ENCODE measurements at regions not wholly inside any gene's neighbourhood (a gene's known extent, or its start where the extent isn't known, plus 50 kb on each side); places are given as distances from the start of the nearest gene placed in this dataset.
A peak's percentile ranks its signal among the peaks of the same experiment; 100 is the strongest.
"Not testable (repeated sequence)": the region's sequence is repeated elsewhere in the genome, so short reads cannot be mapped to it uniquely, and the experiment has no call there.

DNA sequence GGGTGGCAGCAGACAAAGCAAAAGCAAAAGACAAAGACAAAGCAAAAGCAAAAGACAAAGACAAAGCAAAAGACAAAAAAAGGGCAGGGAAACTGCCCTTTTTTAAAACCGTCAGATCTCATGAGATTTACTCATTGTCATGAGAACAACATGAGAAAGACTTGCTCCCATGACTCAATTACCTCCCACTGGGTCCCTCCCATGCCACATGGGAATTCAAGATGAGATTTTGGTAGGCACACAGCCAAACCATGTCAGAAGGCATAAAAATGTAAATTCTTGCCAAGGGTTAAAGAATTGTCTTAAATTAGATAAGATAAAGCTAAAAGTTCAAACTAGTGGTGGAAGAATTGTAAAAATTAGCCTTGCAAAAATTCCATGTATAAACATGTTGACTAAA is 419.7 kb downstream of the TRAM1L1 start:
- no peak for DNase-seq (ENCODE audit: low spot score)

DNA sequence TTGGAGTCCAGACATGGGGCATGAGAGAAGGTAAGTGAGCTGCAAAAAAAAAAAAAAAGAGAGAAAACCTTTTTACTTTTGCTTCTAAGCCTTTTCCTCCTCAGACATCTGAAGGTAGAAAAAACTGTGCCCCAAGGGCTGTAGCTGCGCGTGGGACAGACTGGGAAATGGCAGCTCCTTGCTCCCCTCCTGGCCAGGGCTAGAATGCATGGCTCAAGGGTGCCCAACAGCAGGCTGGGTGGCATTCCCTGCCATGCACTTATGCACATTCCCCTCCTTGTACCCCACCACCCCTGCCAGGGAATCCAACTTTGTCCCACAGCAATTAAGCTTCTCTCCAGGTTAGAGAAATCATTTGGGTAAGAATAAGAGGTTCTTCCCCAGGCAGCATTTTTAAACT is 421.2 kb downstream of the TRAM1L1 start:
- DNase-seq (ENCODE audit: low spot score), result no peak

DNA sequence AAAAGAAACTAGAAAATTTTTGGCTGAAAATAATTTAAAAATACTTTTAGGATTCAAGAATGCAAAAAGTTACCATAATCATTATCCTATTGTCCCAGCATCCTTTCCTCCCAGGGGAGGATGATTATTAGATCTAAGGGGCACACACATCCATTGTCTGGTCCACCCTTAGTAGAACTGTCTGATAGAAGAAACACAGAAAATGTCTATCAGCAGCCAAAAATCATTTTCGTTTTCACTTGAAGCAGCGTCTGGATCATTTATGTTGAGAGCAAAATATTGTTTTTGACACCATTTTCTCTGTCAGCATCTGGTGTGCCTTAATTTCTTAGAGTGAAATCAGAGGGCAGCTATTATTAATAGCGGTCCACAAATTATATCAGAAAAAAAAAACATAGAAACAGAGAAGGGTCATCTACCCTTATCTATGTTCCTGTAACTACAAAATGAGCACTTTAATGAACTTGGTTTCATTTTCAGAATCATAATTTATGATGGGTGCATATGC is 446.3 kb downstream of the TRAM1L1 start:
- no peak for DNase-seq (ENCODE audit: low spot score)

GRCh38 chr4:116638592-116638991 is 446.8 kb downstream of the TRAM1L1 start:
- no peak for DNase-seq (ENCODE audit: low spot score)

DNA sequence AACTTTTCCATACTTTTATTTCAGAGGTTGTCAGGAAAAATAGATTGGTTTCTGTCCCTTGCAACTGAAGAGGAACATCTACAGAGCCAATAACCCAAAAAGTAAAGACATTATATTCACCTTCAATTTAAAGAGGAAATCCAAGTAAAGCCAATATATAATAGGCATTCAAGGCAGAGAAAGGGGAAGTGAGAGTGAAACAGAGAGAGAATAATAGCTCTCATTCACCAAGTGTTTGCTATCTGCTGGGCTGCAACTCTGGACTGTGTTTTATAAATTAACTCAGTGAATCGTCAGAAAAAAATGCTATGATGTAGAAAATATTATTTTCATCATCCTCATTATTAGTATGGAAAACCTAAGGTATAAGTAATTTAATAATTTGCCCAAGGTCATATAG is 448.5 kb downstream of the TRAM1L1 start:
- DNase-seq (ENCODE audit: low spot score), result peak; percentile 23

DNA sequence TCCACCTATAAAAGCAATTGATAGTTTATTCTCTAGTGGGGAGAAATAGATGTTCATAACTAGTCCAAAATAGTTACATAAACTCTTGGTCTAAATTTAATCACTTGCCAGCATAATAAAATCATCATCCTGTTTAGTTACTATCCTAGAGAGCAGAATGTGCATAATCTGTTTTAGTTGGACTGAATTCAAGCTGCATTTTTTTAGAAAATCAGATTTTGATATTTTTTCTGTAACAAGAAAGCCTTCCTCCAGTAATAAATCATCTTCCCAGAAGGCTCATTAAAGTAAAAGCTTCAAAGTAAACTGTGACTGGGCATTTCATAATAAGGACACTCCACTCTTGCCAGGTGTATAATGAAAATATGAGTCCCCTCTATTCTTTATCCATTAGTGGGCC is 453.1 kb downstream of the TRAM1L1 start:
- DNase-seq (ENCODE audit: low spot score), result no peak

DNA sequence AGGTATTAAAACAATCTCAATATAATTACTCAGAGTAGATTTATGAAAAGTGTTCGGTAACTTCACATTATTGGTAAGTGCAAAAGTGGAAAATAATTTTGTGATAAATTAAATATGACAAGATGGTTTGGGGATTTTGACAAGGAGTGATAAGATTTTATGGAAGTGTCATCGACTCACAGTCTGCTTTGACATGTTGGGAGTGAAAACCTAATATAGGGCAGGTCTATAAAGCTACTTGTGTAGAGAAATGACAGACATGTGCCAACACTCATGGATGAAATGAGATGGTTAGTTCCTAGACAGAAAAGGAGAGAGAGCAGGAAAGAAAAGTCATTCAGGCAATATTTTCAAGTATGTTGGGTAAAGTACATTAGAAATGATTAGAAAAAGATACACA is 456.8 kb downstream of the TRAM1L1 start:
- no peak for DNase-seq (ENCODE audit: low spot score)

- no peak for DNase-seq (ENCODE audit: low spot score)
Observed at GRCh38 chr4:116627545-116627944, 457.8 kb downstream of the TRAM1L1 start.

DNA sequence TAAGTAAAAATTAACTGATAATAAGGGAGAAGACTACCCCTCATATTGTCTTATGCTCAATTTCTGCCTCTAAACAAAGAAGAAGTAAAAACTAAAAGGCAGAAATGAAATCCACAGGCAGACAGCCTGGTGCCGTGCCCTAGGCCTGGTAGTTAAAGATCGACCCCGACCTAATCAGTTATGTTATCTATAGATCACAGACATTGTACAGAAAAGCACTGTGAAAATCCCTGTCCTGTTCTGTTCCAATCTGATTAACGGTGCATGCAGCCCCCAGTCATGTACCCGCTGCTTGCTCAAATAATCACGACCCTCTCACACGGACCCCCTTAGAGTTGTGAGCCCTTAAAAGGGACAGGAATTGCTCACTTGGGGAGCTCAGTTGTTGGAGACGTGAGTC is 465.9 kb downstream of the TRAM1L1 start:
- not testable (repeated sequence) for DNase-seq (ENCODE audit: low spot score)

DNA sequence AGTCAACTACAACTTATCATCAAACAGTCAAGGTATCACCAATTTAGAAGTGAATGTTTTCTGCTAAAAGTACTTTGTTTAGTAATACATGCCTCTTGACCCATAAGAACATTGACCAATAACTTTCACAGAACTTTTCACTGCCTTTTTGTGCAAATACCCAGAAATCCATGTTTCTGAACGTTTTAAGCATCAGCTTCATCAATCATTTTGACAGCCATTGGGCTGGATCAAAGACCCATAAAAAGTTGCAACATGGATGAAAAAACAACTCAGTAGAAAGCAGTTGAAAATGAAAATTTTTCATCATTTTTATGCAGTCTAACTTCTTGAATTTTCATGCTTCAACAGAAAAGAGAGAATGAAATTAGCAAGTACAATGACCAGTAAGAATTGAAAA is 466.7 kb downstream of the TRAM1L1 start:
- no peak for DNase-seq (ENCODE audit: low spot score)

DNA sequence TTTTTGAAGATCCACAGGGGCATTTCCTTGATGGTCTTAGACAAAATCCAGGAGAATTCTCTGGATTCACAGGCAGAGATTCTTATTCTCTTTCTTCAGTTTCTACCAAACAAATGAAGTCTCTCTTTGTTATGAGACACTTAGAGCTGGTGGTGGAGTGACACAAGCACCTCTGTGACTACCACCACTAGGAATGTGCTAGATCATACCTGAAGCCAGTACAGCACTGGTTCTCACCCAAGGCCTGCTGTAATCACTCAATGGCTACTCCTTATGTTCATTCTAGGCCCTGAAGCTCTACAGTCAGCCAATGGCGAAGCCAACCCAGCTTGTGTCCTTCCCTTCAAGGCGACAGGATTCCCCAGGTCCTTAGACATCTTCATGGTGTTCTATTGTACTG is 482.3 kb downstream of the TRAM1L1 start:
- DNase-seq (ENCODE audit: low spot score), result no peak

DNA sequence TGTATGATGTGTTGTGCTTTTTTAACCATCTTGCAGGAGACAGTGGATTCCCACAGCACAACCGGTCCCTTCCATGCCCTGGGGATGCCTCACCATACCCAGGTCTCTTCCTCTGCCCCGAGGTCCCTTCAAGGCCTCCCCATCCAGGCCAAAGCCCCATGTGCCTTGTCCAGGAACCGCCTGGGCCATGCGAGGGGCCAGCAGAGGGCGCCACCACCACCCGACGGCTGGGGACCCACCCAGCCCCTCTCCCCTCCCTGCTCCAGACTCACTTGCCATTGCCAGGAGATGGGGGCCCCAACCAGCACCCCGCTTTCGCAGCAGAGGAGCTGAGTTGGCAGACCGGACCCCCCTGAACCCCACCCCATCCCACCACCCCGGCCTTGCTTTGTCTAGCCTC is 485.5 kb downstream of the TRAM1L1 start:
- no peak for DNase-seq (ENCODE audit: low spot score)

DNA sequence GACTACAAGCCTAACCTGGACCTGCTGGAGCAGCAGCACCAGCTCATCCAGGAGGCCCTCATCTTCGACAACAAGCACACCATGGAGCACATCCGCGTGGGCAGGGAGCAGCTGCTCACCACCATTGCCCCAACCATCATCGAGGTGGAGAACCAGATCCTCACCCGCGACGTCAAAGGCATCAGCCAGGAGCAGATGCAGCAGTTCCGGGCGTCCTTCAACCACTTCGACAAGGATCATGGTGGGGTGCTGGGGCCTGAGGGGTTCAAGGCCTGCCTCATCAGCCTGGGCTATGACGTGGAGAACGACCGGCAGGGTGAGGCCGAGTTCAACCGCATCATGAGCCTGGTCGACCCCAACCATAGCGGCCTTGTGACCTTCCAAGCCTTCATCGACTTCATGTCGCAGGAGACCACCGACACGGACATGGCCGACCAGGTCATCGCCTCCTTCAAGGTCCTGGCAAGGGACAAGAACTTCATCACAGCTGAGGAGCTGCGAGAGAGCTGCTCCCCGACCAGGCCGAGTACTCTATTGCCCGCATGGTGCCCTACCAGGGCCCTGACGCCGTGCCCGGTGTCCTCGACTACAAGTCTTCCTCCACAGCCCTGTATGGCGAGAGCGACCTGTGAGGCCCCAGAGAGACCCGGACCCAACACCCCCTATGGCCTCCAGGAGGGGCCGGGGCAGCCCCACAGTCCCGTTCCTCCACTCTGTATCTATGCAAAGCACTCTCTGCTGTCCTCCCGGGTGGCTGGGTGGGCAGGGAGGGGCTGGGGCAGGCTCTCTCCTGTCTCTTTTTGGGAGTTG is 486.2 kb downstream of the TRAM1L1 start:
- DNase-seq (ENCODE audit: low spot score), result no peak

DNA sequence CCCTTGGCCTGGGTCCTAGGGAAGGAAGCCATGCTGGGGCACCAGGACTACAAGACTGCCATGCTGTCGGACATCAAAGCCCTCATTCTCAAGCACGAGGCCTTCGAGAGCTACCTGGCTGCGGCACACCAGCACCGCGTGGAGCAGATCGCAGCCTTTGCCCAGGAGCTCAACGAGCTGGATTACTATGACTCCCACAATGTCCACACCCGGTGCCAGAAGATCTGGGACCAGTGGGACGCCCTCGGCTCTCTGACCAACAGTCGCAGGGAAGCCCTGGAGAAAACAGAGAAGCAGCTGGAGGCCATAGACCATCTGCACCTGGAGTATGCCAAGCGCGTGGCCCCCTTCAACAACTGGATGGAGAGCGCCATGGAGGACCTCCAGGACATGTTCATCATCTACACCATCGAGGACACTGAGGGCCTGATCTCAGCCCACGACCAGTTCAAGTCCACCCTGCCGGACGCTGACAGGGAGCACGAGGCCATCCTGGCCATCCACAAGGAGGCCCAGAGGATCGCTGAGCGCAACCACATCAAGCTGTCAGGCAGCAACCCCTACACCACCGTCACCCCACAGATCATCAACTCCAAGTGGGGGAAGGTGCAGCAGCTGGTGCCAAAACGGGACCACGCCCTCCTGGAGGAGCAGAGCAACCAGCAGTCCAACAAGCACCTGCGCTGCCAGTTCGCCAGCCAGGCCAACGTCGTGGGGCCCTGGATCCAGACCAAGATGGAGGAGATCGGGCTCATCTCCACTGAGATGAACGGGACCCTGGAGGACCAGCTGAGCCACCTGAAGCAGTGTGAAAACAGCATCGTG is 487.0 kb downstream of the TRAM1L1 start:
- no peak for DNase-seq (ENCODE audit: low spot score)

DNA sequence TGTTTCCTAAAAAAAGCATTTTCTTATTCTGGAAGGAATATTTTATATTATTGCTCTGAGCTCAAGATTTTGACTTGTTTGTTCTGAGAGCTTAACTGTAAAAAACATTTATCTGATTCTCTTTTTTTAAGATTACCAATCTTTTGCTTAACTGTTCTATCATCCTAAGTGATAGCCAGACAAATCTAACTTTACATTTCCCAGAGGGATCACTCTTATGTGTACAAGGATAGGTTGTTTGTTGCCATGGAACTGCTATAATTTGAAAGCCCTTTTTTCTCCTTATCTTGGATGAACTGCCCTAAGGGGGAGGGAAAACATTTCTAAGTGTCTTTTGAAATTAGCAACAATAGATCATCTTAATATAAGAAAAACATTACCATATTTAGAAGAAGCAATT is 494.7 kb downstream of the TRAM1L1 start:
- DNase-seq (ENCODE audit: low spot score), result no peak

GRCh38 chr4:116588783-116589182 is 496.6 kb downstream of the TRAM1L1 start:
- no peak for DNase-seq (ENCODE audit: low spot score)

- no peak for DNase-seq (ENCODE audit: low spot score)
Observed at GRCh38 chr4:116585246-116585645, 500.1 kb downstream of the TRAM1L1 start.

DNA sequence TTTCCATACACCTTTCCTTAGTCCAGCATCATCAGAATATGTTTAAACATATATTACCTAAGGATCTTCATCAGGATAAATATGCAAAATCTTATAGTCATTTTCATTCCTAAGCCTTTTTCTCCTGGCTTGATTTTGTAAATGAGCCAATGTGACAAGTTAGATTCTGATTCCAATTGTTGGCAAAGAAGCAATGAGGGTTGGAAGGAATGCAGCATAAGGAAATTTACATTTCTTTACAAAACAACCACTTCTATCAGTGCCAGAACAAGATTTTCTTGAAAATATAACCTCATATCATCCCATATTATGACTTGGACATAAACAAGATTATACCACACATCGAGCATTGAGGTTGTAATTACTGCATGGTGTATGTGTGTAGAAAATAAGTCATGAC is 508.1 kb downstream of the TRAM1L1 start:
- DNase-seq (ENCODE audit: low spot score), result no peak

- DNase-seq (ENCODE audit: low spot score), result no peak
Observed at GRCh38 chr4:116573540-116573939, 511.8 kb downstream of the TRAM1L1 start.

- DNase-seq (ENCODE audit: low spot score), result no peak
Observed at GRCh38 chr4:116561768-116562167, 523.6 kb downstream of the TRAM1L1 start.

DNA sequence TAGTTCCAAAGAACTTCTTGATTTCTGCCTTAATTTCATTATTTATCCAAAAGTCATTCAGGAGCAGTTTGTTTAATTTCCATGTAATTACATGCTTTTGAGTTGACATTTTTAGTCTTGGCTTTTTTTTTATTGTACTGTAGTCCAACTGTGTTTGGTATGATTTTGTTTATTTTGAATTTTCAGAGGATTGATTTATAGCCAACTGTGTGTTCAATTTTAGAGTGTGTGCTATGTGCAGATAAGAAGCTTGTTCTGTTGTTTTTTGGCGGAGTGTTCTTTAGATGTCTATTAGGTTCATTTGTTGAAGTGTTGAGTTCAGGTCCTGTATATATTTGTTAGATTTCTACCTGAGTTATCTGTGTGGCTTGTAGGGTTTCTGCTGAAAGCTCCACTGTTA is 533.6 kb downstream of the TRAM1L1 start:
- no peak for DNase-seq (ENCODE audit: low spot score)

DNA sequence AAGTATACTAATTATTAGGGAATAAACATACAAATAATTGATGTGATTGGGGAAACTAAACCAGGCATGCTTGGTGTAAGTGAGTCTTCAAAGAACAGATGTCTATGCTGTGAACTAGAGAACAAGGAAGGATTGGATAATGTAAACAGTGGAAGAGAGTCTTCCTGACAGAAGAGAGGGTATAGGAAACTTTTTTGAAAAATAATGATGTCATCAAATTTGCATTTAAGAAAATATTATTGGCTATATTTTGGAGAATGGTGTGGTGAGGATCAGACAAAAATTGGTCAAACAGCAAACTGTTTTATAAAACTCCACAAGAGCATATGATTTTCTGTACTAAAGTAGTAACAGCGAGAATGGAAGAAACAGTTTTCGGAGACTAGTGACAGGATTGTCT is 537.7 kb downstream of the TRAM1L1 start:
- no peak for DNase-seq (ENCODE audit: low spot score)

DNA sequence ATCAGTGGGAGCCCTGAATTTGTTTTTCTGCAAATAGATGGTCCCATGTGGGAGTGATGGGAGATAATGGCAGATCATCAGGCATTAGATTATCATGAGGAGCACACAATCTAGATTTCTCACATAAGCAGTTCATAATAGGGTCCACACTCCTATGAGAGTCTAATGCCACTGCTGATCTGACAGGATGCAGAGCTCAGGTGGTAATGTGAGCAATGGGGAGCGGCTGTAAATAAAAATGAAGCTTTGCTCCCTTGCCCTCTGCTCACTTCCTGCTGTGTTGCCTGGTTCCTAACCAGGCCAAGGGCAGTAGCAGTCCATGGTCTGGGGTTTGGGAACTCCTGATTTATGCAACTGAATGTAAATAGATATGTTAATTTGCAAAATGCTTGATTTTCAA is 538.6 kb downstream of the TRAM1L1 start:
- no peak for DNase-seq (ENCODE audit: low spot score)
